ENCODE measurements at regions not wholly inside any gene's neighbourhood (a gene's known extent, or its start where the extent isn't known, plus 50 kb on each side); places are given as distances from the start of the nearest gene placed in this dataset.
A peak's percentile ranks its signal among the peaks of the same experiment; 100 is the strongest.

DNA sequence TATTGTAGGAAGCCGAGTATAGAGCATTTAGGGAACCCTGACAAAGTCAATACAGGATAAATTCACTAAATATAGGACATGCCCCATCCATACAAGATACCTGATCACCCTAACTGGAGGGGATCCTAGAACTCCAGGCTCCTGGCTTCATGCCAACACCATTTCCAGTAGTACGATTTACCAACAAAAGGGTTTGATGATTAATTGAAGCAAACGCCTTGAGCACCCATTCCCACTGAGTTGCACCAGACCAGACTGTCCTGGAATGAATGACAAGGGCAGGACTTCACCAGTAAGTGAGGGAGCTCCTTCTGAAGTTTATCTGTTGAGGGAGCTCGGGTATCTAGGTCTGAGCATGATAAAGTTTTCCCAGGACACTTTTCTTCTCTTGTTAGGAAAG is 327.2 kb upstream of the MSX2 start:
- 57% methylated on average over 1 of the region's 4 CpGs for WGBS (ENCODE audit: insufficient coverage)
- no peak overlapping the region for H3K4me3 ChIP-seq (ENCODE audit: low read length)
- no peak overlapping the region for H3K27ac ChIP-seq (ENCODE audit: low read length)
- peaks cover 12% of the 10 kb centered on the region for H3K27me3 ChIP-seq (ENCODE audit: control insufficient read depth, insufficient read depth, low read length)
- DNase-seq = no peak
- H3K4me1 ChIP-seq (ENCODE audit: control insufficient read depth, insufficient read depth, low read length) = no peaks in the 10 kb centered on the region
- H3K36me3 ChIP-seq (ENCODE audit: control insufficient read depth, insufficient read depth, low read length) = no peaks in the 10 kb centered on the region
- H3K9me3 ChIP-seq (replicated peaks; ENCODE audit: control insufficient read depth, low read depth, low read length) = no peaks in the 10 kb centered on the region

DNA sequence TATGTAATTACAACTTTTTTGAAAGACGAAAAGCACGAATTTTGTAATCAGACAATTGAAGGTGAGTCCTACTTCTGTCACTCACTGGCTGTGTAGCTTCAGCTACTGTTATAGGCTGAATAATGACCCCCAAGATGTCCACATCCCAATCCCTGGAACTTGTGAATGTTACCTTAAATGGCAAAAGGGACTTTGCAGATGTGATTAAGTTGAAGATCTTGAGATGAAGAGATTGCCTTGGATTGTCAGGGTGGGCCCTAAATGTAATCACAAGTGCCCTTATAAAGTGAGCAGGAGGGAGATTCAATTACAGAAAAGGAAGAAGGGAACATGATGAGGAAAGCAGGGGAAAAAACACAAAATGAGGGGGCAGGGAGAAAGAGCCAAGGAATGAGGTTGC is 326.2 kb upstream of the MSX2 start:
- WGBS (ENCODE audit: insufficient coverage) = no CpG with 5 or more reads among the region's 2 CpGs
- H3K27me3 ChIP-seq (ENCODE audit: control insufficient read depth, insufficient read depth, low read length) = peaks cover 17% of the 10 kb centered on the region
- no peaks in the 10 kb centered on the region for H3K9me3 ChIP-seq (replicated peaks; ENCODE audit: control insufficient read depth, low read depth, low read length)
- H3K4me1 ChIP-seq (ENCODE audit: control insufficient read depth, insufficient read depth, low read length) = no peaks in the 10 kb centered on the region
- H3K36me3 ChIP-seq (ENCODE audit: control insufficient read depth, insufficient read depth, low read length) = no peaks in the 10 kb centered on the region
- DNase-seq = no peak
- no peak overlapping the region for H3K27ac ChIP-seq (ENCODE audit: low read length)
- H3K4me3 ChIP-seq (ENCODE audit: low read length) = no peak overlapping the region

DNA sequence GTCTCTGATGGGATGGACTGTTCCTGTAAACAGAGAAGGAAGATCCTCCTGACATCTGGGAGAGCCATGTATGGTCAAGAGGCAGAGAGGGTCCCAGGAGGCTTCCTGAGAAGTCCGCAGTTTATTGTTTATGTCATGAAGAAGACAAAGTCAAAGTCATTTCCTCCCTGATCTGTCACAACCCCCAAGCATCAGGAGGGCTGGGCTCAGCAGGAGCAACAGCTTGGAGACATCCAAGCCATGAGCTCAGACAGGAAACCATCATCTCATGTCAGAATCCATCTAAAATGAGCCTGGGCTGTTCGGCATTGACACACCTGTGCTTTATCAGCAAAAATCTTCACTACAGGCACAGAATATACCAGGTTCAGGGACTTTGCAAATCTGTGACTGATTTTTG is 325.0 kb upstream of the MSX2 start:
- no peaks in the 10 kb centered on the region for H3K9me3 ChIP-seq (replicated peaks; ENCODE audit: control insufficient read depth, low read depth, low read length)
- peaks cover 15% of the 10 kb centered on the region for H3K27me3 ChIP-seq (ENCODE audit: control insufficient read depth, insufficient read depth, low read length)
- WGBS (ENCODE audit: insufficient coverage) = 50% methylated on average over 1 of the region's 2 CpGs

GRCh38 chr5:174400461-174400860 is 323.9 kb upstream of the MSX2 start:
- Histone ChIP-seq H3K9me3 (replicated peaks; ENCODE audit: control insufficient read depth, low read depth, low read length) (no peaks in the 10 kb centered on the region), H3K36me3 (ENCODE audit: control insufficient read depth, insufficient read depth, low read length) (no peaks in the 10 kb centered on the region), H3K27ac (ENCODE audit: low read length) (no peak overlapping the region), H3K4me3 (ENCODE audit: low read length) (no peak overlapping the region), H3K27me3 (ENCODE audit: control insufficient read depth, insufficient read depth, low read length) (peaks cover 21% of the 10 kb centered on the region), H3K4me1 (ENCODE audit: control insufficient read depth, insufficient read depth, low read length) (no peaks in the 10 kb centered on the region)
- 20% methylated on average over 1 of the region's 3 CpGs for WGBS (ENCODE audit: insufficient coverage)
- no peak for DNase-seq

More for the DNA sequence above, 325.0 kb upstream of the MSX2 start:
- H3K27ac ChIP-seq (ENCODE audit: low read length) = no peak overlapping the region
- no peak for DNase-seq
- H3K4me1 ChIP-seq (ENCODE audit: control insufficient read depth, insufficient read depth, low read length) = no peaks in the 10 kb centered on the region
- no peak overlapping the region for H3K4me3 ChIP-seq (ENCODE audit: low read length)
- no peaks in the 10 kb centered on the region for H3K36me3 ChIP-seq (ENCODE audit: control insufficient read depth, insufficient read depth, low read length)

DNA sequence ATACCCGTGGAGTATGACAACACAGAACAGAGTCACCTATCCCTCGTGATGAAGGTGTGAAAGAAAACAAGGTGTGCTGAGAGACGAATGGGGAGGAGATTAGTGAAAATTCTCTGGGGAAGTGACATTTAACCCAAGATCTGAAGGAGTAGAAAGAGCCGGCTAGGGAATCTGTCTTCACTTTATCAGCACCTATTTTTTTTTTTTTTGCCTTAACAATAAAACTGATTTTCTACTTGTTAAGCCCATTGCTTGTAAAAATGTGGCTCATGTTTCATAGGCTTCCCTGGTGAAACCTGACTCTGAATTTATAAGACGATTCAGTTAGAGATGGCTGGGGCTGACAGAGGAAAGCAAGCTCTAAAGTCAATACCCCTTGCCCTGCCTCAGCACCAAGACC is 322.6 kb upstream of the MSX2 start:
- no peak overlapping the region for H3K27ac ChIP-seq (ENCODE audit: low read length)
- H3K27me3 ChIP-seq (ENCODE audit: control insufficient read depth, insufficient read depth, low read length) = peaks cover 17% of the 10 kb centered on the region
- no peaks in the 10 kb centered on the region for H3K36me3 ChIP-seq (ENCODE audit: control insufficient read depth, insufficient read depth, low read length)
- no peaks in the 10 kb centered on the region for H3K9me3 ChIP-seq (replicated peaks; ENCODE audit: control insufficient read depth, low read depth, low read length)
- H3K4me1 ChIP-seq (ENCODE audit: control insufficient read depth, insufficient read depth, low read length) = no peaks in the 10 kb centered on the region
- no peak for DNase-seq
- no peak overlapping the region for H3K4me3 ChIP-seq (ENCODE audit: low read length)
- WGBS (ENCODE audit: insufficient coverage) = 17% methylated on average over 1 of the region's 5 CpGs

GRCh38 chr5:174402222-174402812 is 322.1 kb upstream of the MSX2 start:
- DNase-seq = peak; percentile 7
- no peak overlapping the region for H3K4me3 ChIP-seq (ENCODE audit: low read length)
- peaks cover 17% of the 10 kb centered on the region for H3K27me3 ChIP-seq (ENCODE audit: control insufficient read depth, insufficient read depth, low read length)
- no peaks in the 10 kb centered on the region for H3K4me1 ChIP-seq (ENCODE audit: control insufficient read depth, insufficient read depth, low read length)
- no peak overlapping the region for H3K27ac ChIP-seq (ENCODE audit: low read length)
- no peaks in the 10 kb centered on the region for H3K36me3 ChIP-seq (ENCODE audit: control insufficient read depth, insufficient read depth, low read length)
- WGBS (ENCODE audit: insufficient coverage) = 76% methylated on average over 2 of the region's 4 CpGs
- no peaks in the 10 kb centered on the region for H3K9me3 ChIP-seq (replicated peaks; ENCODE audit: control insufficient read depth, low read depth, low read length)

- no peaks in the 10 kb centered on the region for H3K4me1 ChIP-seq (ENCODE audit: control insufficient read depth, insufficient read depth, low read length)
- no peak for DNase-seq
- no peaks in the 10 kb centered on the region for H3K36me3 ChIP-seq (ENCODE audit: control insufficient read depth, insufficient read depth, low read length)
- H3K27ac ChIP-seq (ENCODE audit: low read length) = no peak overlapping the region
- H3K27me3 ChIP-seq (ENCODE audit: control insufficient read depth, insufficient read depth, low read length) = peaks cover 17% of the 10 kb centered on the region
- no peaks in the 10 kb centered on the region for H3K9me3 ChIP-seq (replicated peaks; ENCODE audit: control insufficient read depth, low read depth, low read length)
- WGBS (ENCODE audit: insufficient coverage) = 66% methylated on average over 4 of the region's 5 CpGs
- H3K4me3 ChIP-seq (ENCODE audit: low read length) = no peak overlapping the region
Measured at GRCh38 chr5:174404848-174405247, 319.5 kb upstream of the MSX2 start.

- no peaks in the 10 kb centered on the region for H3K36me3 ChIP-seq (ENCODE audit: control insufficient read depth, insufficient read depth, low read length)
- WGBS (ENCODE audit: insufficient coverage) = 69% methylated on average over 2 of the region's 3 CpGs
- H3K4me3 ChIP-seq (ENCODE audit: low read length) = no peak overlapping the region
- no peak overlapping the region for H3K27ac ChIP-seq (ENCODE audit: low read length)
- no peaks in the 10 kb centered on the region for H3K4me1 ChIP-seq (ENCODE audit: control insufficient read depth, insufficient read depth, low read length)
- no peaks in the 10 kb centered on the region for H3K9me3 ChIP-seq (replicated peaks; ENCODE audit: control insufficient read depth, low read depth, low read length)
- DNase-seq = no peak
- peaks cover 10% of the 10 kb centered on the region for H3K27me3 ChIP-seq (ENCODE audit: control insufficient read depth, insufficient read depth, low read length)
Measured at GRCh38 chr5:174409070-174409469, 315.3 kb upstream of the MSX2 start.

- no peaks in the 10 kb centered on the region for H3K36me3 ChIP-seq (ENCODE audit: control insufficient read depth, insufficient read depth, low read length)
- H3K9me3 ChIP-seq (replicated peaks; ENCODE audit: control insufficient read depth, low read depth, low read length) = no peaks in the 10 kb centered on the region
- no peak for DNase-seq
- no CpG with 5 or more reads among the region's 1 CpG for WGBS (ENCODE audit: insufficient coverage)
- H3K4me3 ChIP-seq (ENCODE audit: low read length) = no peak overlapping the region
- peaks cover 7% of the 10 kb centered on the region for H3K27me3 ChIP-seq (ENCODE audit: control insufficient read depth, insufficient read depth, low read length)
- H3K27ac ChIP-seq (ENCODE audit: low read length) = no peak overlapping the region
- H3K4me1 ChIP-seq (ENCODE audit: control insufficient read depth, insufficient read depth, low read length) = no peaks in the 10 kb centered on the region
Measured at GRCh38 chr5:174409971-174410370, 314.4 kb upstream of the MSX2 start.

GRCh38 chr5:174410716-174411478 is 313.5 kb upstream of the MSX2 start:
- Histone ChIP-seq H3K4me1 (ENCODE audit: control insufficient read depth, insufficient read depth, low read length) (no peaks in the 10 kb centered on the region), H3K27ac (ENCODE audit: low read length) (no peak overlapping the region), H3K27me3 (ENCODE audit: control insufficient read depth, insufficient read depth, low read length) (peaks cover 4% of the 10 kb centered on the region), H3K4me3 (ENCODE audit: low read length) (no peak overlapping the region), H3K36me3 (ENCODE audit: control insufficient read depth, insufficient read depth, low read length) (no peaks in the 10 kb centered on the region), H3K9me3 (replicated peaks; ENCODE audit: control insufficient read depth, low read depth, low read length) (no peaks in the 10 kb centered on the region)
- no peak for DNase-seq
- 53% methylated on average over 4 of the region's 12 CpGs for WGBS (ENCODE audit: insufficient coverage)
